IgD-negative memory B cell (primary cell): ENCODE measurements at regions not wholly inside any gene's neighbourhood (a gene's known extent, or its start where the extent isn't known, plus 50 kb on each side); places are given as distances from the start of the nearest gene placed in this dataset.

Experiments
- H3K27ac Mint-ChIP-seq, 3 donors: one replicate each; pipeline ENCODE4 v1.8.0; 2020 to 2022; ENCODE audit warnings: mild to moderate bottlenecking in 3 of 3, mixed read lengths in 3 of 3, moderate library complexity in 1 of 3
- H3K27me3 Mint-ChIP-seq: one replicate; pipeline ENCODE4 v1.8.0; 2021; ENCODE audit warnings: mixed read lengths
- H3K36me3 Mint-ChIP-seq: one replicate; pipeline ENCODE4 v1.8.0; 2020; ENCODE audit warnings: mild to moderate bottlenecking, mixed read lengths
- H3K4me1 Mint-ChIP-seq, 3 donors: one replicate each; pipeline ENCODE4 v1.8.0; 2020 to 2022; ENCODE audit warnings: mixed read lengths in 3 of 3, mild to moderate bottlenecking in 1 of 3
- H3K4me3 Mint-ChIP-seq, 4 donors: one replicate each; pipeline ENCODE4 v1.8.0; 2020 to 2022; ENCODE audit warnings: mild to moderate bottlenecking in 4 of 4, mixed read lengths in 4 of 4, moderate library complexity in 3 of 4
- H3K9me3 Mint-ChIP-seq, 3 donors: one replicate each; pipeline ENCODE4 v1.8.0; 2020 to 2021; ENCODE audit warnings: mixed read lengths in 3 of 3, mild to moderate bottlenecking in 1 of 3

DNA sequence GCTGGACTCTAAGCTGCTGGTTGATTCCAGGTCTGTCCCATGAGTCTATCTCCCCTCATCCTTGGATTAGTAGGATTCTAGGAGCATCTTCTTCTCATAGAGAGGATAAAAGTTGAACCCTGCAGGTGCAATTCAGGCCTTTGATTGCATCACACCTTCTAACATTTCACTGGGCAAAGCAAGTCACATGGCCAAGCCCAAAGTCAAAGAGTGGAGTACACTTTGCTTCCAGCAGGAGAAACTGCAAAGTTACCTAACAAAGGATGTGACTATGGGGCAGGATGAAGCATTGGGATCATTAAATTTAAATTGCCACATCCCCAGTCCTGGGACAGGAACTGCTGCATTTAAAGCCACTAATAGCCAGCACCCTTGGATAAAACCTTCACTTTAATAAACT, 51.0 kb upstream of the EGFLAM start:
- Mint-ChIP-seq H3K9me3 (peaks cover 0 to 2% (median 0%) of the 10 kb centered on the region in 3 donors), H3K4me3 (no peak overlapping the region), H3K36me3 (no peaks in the 10 kb centered on the region), H3K27me3 (peaks cover 1% of the 10 kb centered on the region), H3K27ac (no peak overlapping the region), H3K4me1 (no peaks in the 10 kb centered on the region)

DNA sequence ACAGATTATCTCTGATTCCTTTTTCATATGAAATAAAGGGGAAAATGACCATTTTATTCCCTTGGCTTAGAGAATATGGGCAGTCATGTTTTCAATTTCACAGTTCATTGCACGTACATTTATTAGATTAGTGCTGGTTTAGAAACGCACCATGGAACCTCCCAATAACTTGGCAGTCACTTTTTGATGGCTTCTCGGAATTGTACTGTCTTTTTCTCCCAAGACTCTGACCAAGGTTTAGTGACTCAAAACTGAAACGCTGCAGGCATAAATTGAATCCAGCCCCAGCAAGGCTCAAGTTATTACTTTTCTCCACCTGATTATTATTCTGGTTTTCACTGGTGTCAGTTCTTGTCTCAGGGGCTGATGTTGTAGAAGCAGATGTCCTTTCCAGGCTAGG, 55.6 kb upstream of the EGFLAM start:
- Mint-ChIP-seq H3K9me3 (peaks cover 0 to 2% (median 0%) of the 10 kb centered on the region in 3 donors), H3K4me1 (no peaks in the 10 kb centered on the region), H3K4me3 (no peak overlapping the region), H3K27ac (no peak overlapping the region), H3K27me3 (no peaks in the 10 kb centered on the region), H3K36me3 (no peaks in the 10 kb centered on the region)

DNA sequence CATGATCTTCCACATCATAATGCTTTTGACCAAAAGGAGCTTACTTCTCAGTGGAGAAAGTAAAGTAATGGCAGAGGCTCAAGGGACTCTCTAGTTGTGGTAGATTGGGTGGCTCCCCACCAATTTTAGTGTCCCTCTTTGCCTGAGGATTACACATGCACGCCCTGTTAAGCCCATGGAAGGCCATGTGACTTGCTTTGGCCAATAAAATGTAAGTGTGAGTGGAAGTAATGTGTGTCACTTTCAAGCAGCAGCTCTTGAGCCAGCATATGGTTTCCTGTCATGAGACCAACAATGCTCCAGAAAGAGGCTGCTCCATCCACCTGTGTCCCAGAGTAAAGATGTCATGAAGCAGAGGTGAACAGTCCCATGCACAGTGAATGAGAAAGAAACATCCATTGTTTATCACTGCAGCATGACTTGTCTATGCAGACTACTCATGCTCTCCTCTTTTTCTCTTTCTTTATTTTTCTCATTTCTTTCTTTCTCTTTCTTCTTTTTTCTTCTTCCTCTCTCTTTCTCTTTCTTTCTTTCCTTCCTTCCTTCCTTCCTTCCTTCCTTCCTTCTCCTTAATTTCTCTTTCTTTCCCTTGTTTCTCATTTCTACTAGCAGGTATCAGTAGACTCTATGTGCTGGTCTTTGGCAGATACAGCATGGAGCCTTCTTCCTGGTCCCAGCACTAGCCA, 57.3 kb upstream of the EGFLAM start:
- H3K9me3 Mint-ChIP-seq: peaks cover 0 to 2% (median 0%) of the 10 kb centered on the region in 3 donors
- H3K4me1 Mint-ChIP-seq: no peaks in the 10 kb centered on the region
- no peak overlapping the region for H3K27ac Mint-ChIP-seq
- H3K27me3 Mint-ChIP-seq: peaks cover 3% of the 10 kb centered on the region
- H3K4me3 Mint-ChIP-seq: no peak overlapping the region
- H3K36me3 Mint-ChIP-seq: no peaks in the 10 kb centered on the region

DNA sequence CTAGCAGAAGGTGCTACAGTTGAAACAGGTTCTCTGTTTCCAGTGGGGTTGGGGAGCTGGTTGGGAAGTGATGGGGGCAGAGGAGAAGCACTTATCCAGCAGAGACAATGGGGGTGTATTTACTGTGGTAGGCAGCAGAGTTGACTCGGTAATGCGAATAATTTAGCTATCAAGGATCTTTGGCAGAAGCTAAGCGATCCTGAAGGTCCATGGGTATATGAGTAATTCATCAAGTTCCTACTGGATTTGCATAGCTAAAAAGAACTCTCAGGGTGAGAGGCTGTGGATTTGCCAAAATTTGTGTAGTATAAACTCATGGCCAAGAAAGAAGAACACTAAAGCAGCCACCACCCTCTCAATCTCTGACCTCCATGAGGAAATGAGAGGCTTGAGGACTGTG, 61.2 kb upstream of the EGFLAM start:
- peaks cover 0 to 3% (median 0%) of the 10 kb centered on the region in 3 donors for H3K9me3 Mint-ChIP-seq
- no peak overlapping the region for H3K4me3 Mint-ChIP-seq
- H3K27ac Mint-ChIP-seq: no peak overlapping the region
- H3K36me3 Mint-ChIP-seq: peaks cover 2% of the 10 kb centered on the region
- H3K4me1 Mint-ChIP-seq: peaks cover 0 to 2% (median 0%) of the 10 kb centered on the region in 3 donors
- peaks cover 7% of the 10 kb centered on the region for H3K27me3 Mint-ChIP-seq

DNA sequence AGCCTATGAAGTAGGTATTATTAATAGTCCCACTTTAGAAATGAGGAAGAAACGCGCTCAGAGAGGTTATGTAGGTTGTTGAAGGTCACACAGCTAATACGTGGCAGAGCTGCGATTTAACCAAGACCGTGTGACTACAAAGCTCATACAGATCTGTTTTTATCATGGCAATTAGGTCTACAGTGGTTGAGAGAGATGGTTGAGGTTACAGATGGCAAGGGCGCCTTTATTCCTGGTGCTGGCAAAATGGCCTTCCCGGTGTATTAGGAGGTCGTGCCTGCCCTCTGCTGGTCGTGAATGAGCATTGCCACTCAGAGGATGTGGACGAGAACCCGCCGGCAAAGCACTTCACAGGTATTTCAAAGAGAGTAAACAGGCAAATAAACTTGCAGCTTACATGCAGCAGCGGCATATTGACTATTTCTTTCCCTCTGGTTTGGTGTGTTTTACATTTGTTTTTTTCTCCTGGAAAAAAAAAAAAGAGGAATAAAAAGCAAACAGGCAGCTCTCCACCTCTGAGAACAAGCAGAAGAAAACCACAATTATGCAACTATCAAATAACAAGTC, 65.3 kb upstream of the EGFLAM start:
- Mint-ChIP-seq H3K4me1 (peaks cover 0 to 2% (median 0%) of the 10 kb centered on the region in 3 donors), H3K27me3 (peaks cover 9% of the 10 kb centered on the region), H3K27ac (no peak overlapping the region), H3K9me3 (peaks cover 0 to 2% (median 0%) of the 10 kb centered on the region in 3 donors), H3K36me3 (peaks cover 2% of the 10 kb centered on the region), H3K4me3 (no peak overlapping the region)

DNA sequence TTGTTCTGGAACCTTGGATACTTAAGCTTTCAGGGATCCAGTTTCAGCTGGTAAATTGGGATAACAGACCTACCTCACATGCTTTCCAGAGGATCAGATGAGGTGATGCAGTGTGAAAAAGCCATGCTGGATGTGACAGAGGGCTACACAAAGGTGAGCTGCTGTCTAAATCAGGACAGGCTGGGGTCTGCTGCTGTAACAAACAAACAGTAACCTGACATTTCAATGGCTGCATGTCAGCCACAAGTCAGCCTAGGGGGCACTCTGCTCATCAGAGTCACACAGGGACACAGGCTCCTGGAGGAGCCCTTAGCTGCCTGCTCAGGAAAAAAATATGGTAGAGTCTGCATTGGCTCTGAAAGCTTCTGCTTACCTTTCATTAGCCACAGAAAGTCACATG, 66.7 kb upstream of the EGFLAM start:
- no peak overlapping the region for H3K27ac Mint-ChIP-seq
- peaks cover 7% of the 10 kb centered on the region for H3K27me3 Mint-ChIP-seq
- H3K4me3 Mint-ChIP-seq: no peak overlapping the region
- peaks cover 2% of the 10 kb centered on the region for H3K36me3 Mint-ChIP-seq
- peaks cover 0 to 2% (median 0%) of the 10 kb centered on the region in 3 donors for H3K9me3 Mint-ChIP-seq
- H3K4me1 Mint-ChIP-seq: peaks cover 0 to 2% (median 0%) of the 10 kb centered on the region in 3 donors

DNA sequence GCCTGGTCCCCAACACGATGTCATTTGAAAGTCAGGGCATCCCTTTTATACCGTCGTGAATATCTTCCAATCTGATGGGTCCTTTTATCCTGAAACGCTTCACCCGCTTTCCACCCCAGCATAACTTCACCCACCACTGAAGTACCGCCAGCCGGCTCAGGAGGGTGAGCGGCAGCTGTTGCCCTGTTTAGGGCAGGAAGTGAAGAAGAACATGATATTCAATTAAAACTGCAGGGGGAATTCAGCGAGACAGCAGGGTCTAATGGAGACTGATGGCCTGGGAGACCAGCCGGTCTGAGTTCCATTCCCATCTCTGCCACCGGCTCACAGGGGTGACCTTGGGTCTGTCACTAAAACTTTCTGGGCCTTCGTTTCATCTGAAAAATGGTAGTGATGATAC, 68.2 kb upstream of the EGFLAM start:
- Mint-ChIP-seq H3K36me3 (peaks cover 2% of the 10 kb centered on the region), H3K27me3 (peaks cover 5% of the 10 kb centered on the region), H3K27ac (no peak overlapping the region), H3K4me3 (no peak overlapping the region), H3K9me3 (peaks cover 0 to 2% (median 0%) of the 10 kb centered on the region in 3 donors), H3K4me1 (peaks cover 0 to 2% (median 0%) of the 10 kb centered on the region in 3 donors)

DNA sequence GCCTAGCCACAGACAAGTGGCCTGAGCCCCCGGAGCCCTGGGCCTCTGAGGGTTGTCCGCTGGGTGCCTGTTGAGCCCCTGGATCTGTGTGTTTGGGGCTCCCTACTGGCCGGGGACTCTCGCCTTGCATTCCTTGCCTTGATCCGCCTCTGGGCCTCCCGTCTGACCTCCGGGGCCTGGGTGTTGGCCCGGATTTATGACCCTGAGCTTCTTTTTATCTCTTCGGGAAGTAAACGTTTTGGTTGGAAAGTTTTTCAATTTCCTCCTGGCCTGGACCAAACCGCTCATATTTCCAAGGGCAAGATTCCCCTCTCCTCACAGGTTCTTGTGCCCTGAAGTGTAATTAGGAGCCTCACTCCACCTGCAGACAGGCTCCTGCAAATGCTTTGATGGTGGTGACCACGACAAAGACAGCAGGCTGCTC, 69.3 kb upstream of the EGFLAM start:
- Mint-ChIP-seq H3K36me3 (peaks cover 1% of the 10 kb centered on the region), H3K27me3 (peaks cover 2% of the 10 kb centered on the region), H3K27ac (no peak overlapping the region), H3K9me3 (peaks cover 0 to 1% (median 0%) of the 10 kb centered on the region in 3 donors), H3K4me3 (no peak overlapping the region), H3K4me1 (peaks cover 0 to 2% (median 0%) of the 10 kb centered on the region in 3 donors)

DNA sequence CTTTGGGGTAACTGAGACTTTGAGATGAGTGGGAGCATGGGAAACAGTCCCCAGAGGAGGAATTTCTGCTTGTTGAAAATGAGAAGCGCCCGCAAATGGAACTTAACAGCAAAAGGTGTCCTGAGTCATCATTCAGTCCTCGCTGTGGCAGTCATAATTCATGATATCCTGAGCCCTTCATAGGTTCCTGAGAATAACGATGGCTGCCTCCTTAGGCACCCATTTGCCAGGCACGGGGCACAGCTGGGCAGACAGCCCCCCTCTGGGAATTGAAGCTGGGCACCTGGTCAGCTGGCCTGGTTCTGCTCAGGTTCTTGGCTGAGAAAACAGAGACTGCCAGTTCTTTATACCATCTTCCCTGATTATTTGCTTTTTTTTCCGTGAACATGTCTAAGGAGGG, 69.8 kb upstream of the EGFLAM start:
- Mint-ChIP-seq H3K9me3 (no peaks in the 10 kb centered on the region), H3K27ac (no peak overlapping the region), H3K27me3 (peaks cover 4% of the 10 kb centered on the region), H3K4me3 (no peak overlapping the region), H3K4me1 (peaks cover 0 to 2% (median 0%) of the 10 kb centered on the region in 3 donors), H3K36me3 (no peaks in the 10 kb centered on the region)

DNA sequence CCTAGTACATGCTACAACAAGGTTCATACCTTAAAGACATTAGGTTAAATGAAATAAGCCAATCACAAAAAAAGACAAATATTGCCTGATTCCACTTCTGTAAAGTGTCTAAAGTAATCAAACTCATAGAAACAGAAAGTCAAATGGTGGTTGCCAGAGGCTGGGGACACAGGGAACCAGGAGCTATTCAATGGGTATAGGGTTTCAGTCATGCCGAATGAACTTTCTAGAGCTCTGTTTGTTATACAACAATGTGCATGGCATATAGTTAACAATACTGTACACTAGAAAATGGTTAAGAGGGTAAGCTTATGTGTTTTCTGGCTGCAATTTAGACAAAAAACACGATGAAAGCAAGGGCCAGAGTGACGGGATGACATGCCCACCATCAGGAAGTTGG, 70.8 kb upstream of the EGFLAM start:
- Mint-ChIP-seq H3K27ac (no peak overlapping the region), H3K36me3 (no peaks in the 10 kb centered on the region)

DNA sequence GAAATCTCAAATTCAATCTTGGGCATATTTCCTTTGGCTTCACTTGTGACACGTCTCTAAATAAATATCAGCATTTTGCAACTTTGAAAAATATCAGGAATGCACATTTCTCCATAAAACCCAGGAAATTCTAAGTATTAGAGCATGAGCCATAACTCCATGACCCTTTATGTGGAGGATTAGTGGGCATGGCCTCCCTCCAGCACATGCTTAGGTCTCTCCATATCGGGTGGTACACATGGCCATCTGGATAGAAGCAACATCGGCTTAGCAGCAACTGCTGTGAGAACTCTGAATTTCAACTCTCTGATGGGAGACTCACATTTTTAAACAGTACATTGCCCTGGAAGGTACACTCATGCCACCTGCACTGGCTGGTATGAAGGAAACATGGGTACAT, 73.7 kb upstream of the EGFLAM start:
- Mint-ChIP-seq H3K9me3 (no peaks in the 10 kb centered on the region), H3K4me1 (no peaks in the 10 kb centered on the region), H3K4me3 (no peak overlapping the region), H3K27ac (no peak overlapping the region), H3K36me3 (no peaks in the 10 kb centered on the region), H3K27me3 (peaks cover 6% of the 10 kb centered on the region)

More for the DNA sequence above, 70.8 kb upstream of the EGFLAM start:
- Mint-ChIP-seq H3K4me3 (no peak overlapping the region), H3K9me3 (no peaks in the 10 kb centered on the region), H3K27me3 (peaks cover 6% of the 10 kb centered on the region), H3K4me1 (no peaks in the 10 kb centered on the region)

DNA sequence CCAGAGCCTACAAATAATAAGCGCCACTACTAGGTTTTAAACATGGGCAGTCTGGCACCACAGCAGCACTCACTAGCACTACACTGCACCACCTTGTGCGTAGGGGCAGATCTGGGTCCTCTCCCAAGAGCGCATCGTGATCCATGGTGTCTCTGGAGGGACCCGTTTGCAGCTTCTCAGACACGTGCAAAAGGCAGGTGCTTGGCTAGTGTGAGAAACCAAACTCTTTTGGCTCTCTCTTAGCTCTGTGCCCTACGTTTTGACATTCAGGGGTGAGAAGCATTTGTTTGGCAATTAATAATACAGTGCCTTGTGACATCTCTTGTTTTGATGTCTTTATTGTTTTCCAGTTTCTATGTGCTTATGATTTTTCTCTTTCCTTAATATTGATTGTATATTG, 75.4 kb upstream of the EGFLAM start:
- no peaks in the 10 kb centered on the region for H3K4me1 Mint-ChIP-seq

DNA sequence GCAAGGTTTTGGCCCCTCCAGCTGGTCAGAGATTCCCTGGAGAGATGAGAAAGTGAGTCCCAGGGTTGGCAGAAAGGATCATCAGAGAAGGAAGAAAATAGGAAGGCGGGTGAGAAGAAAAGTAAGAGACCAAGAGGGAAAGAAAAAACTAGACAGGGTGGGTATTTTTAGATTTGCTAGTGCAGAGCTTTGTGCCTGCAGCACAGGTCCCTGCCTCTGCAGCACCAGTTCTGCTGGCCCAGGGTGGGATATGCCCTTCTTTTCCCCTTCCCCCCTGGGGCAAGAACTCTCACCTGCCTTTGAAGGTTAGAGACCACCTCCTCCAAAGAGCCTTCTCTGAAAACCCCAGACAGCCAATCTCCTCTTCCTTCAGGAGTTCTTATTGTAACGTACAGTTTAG, 90.3 kb upstream of the EGFLAM start:
- H3K36me3 Mint-ChIP-seq: no peaks in the 10 kb centered on the region
- H3K4me1 Mint-ChIP-seq: no peaks in the 10 kb centered on the region
- no peak overlapping the region for H3K4me3 Mint-ChIP-seq
- H3K27ac Mint-ChIP-seq: no peak overlapping the region
- no peaks in the 10 kb centered on the region for H3K27me3 Mint-ChIP-seq
- H3K9me3 Mint-ChIP-seq: peaks cover 0 to 4% (median 1%) of the 10 kb centered on the region in 3 donors

More for the DNA sequence above, 75.4 kb upstream of the EGFLAM start:
- Mint-ChIP-seq H3K36me3 (no peaks in the 10 kb centered on the region), H3K9me3 (peaks cover 0 to 3% (median 0%) of the 10 kb centered on the region in 3 donors), H3K27ac (no peak overlapping the region), H3K27me3 (peaks cover 11% of the 10 kb centered on the region), H3K4me3 (no peak overlapping the region)

DNA sequence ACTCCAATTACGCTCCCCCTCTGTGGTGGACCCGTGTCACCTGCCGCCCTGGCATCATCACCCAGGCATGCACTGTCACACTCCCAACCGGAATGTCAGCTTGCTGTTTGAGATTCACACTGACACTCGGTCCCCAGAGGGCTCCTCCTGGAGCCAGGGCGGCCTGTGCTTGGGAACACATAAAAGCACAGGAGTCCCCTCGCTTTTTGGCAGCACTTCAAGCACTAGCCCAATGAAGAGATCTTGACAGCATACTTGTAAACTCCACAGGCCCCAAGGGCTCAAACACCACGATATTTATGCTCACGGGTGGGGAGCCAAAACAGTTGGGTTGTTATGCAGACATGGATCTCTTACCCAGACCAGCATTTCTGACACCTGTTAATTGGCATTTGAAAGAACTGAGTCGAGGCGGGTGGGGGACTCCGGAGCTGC, 90.8 kb upstream of the EGFLAM start:
- no peaks in the 10 kb centered on the region for H3K27me3 Mint-ChIP-seq
- no peak overlapping the region for H3K4me3 Mint-ChIP-seq
- no peak overlapping the region for H3K27ac Mint-ChIP-seq
- H3K9me3 Mint-ChIP-seq: peaks cover 0 to 4% (median 1%) of the 10 kb centered on the region in 3 donors
- no peaks in the 10 kb centered on the region for H3K4me1 Mint-ChIP-seq
- H3K36me3 Mint-ChIP-seq: no peaks in the 10 kb centered on the region

DNA sequence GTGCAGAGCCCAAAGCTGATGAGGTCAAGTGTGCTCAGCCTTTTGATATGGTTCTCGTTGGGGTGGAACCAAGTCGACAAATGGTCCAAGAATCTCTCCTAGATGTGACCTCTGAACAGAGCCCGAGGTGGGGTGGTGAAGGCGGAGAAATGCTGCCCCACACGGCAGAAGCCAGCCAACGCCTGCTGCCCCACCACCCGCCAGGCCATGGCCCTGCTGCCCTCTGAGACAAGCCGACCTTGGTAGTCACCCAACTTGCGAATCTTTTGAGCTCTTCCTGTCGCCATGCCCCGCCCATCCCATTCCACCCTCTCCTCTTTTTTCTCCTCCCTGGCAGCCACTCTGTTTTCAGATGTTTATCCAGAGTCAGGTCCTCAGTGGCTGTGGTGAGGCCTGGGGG, 91.5 kb upstream of the EGFLAM start:
- no peaks in the 10 kb centered on the region for H3K4me1 Mint-ChIP-seq
- peaks cover 0 to 4% (median 1%) of the 10 kb centered on the region in 3 donors for H3K9me3 Mint-ChIP-seq
- no peak overlapping the region for H3K4me3 Mint-ChIP-seq
- H3K27me3 Mint-ChIP-seq: no peaks in the 10 kb centered on the region
- no peaks in the 10 kb centered on the region for H3K36me3 Mint-ChIP-seq
- H3K27ac Mint-ChIP-seq: no peak overlapping the region

DNA sequence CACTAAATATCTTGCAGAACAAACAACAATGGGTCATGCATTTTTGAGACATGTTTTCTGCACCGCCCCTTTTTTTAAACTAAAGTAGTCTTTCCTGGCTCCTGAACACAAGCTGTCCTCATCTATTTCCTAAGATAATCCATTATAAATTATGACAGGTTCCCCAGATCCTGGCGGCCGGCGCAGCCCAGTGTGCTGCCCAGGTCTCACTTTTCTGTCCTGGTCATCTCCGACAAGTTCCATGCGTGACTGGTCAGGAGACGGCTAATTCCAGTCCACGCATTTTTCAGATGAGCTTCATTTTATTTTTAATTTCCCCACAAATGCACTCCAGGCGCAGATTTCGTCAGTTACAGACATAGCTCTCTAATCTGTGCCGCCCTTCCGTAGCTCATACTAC, 92.9 kb upstream of the EGFLAM start:
- Mint-ChIP-seq H3K36me3 (no peaks in the 10 kb centered on the region), H3K9me3 (peaks cover 0 to 4% (median 1%) of the 10 kb centered on the region in 3 donors), H3K4me1 (no peaks in the 10 kb centered on the region), H3K4me3 (no peak overlapping the region), H3K27me3 (no peaks in the 10 kb centered on the region), H3K27ac (no peak overlapping the region)
